ENCODE measurements at regions not wholly inside any gene's neighbourhood (a gene's known extent, or its start where the extent isn't known, plus 50 kb on each side); places are given as distances from the start of the nearest gene placed in this dataset.

DNA sequence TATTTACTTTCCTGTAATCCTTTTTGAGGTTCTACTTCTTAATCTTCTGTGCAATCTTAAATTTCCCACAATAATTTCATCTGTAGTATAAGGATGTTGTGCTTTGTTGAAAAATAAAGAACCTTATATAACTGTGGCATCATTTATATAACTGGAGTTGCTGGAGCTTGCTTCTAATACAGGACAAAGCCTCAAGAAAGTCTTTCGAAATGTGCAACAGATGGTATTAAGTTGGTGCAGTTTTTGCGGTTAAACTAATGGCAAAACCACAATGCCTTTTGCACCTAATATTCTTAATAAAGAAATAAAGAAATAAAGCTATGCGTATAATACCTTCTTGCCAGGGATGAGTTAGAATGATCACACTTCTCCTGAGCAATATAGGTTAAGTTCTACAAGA is 180.0 kb downstream of the KITLG start:
- Mint-ChIP-seq H3K27ac (no peak overlapping the region), H3K4me3 (no peak overlapping the region), H3K4me1 (no peaks in the 10 kb centered on the region), H3K36me3 (ENCODE audit: low read depth) (no peaks in the 10 kb centered on the region), H3K9me3 (no peaks in the 10 kb centered on the region), H3K27me3 (ENCODE audit: low read depth, poor library complexity) (peaks cover 4% of the 10 kb centered on the region)
- TF ChIP-seq, protein P1, sequence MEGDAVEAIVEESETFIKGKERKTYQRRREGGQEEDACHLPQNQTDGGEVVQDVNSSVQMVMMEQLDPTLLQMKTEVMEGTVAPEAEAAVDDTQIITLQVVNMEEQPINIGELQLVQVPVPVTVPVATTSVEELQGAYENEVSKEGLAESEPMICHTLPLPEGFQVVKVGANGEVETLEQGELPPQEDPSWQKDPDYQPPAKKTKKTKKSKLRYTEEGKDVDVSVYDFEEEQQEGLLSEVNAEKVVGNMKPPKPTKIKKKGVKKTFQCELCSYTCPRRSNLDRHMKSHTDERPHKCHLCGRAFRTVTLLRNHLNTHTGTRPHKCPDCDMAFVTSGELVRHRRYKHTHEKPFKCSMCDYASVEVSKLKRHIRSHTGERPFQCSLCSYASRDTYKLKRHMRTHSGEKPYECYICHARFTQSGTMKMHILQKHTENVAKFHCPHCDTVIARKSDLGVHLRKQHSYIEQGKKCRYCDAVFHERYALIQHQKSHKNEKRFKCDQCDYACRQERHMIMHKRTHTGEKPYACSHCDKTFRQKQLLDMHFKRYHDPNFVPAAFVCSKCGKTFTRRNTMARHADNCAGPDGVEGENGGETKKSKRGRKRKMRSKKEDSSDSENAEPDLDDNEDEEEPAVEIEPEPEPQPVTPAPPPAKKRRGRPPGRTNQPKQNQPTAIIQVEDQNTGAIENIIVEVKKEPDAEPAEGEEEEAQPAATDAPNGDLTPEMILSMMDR (IDR thresholded peaks at IDR 0.05): no peak
- no peak for DNase-seq

- no peaks in the 10 kb centered on the region for H3K9me3 Mint-ChIP-seq
Observed at GRCh38 chr12:88401155-88401554, 179.1 kb downstream of the KITLG start.

GRCh38 chr12:88406905-88407304 is 173.4 kb downstream of the KITLG start:
- H3K4me1 Mint-ChIP-seq: no peaks in the 10 kb centered on the region
- H3K4me3 Mint-ChIP-seq: no peak overlapping the region
- no peak overlapping the region for H3K27ac Mint-ChIP-seq
- H3K9me3 Mint-ChIP-seq: no peaks in the 10 kb centered on the region
- H3K36me3 Mint-ChIP-seq (ENCODE audit: low read depth): no peaks in the 10 kb centered on the region
- DNase-seq: no peak
- no peaks in the 10 kb centered on the region for H3K27me3 Mint-ChIP-seq (ENCODE audit: low read depth, poor library complexity)
- TF ChIP-seq, protein P1 (IDR thresholded peaks at IDR 0.05): no peak

More at GRCh38 chr12:88401155-88401554, 179.1 kb downstream of the KITLG start:
- Mint-ChIP-seq H3K4me3 (no peak overlapping the region), H3K27me3 (ENCODE audit: low read depth, poor library complexity) (peaks cover 3% of the 10 kb centered on the region), H3K27ac (no peak overlapping the region), H3K4me1 (no peaks in the 10 kb centered on the region), H3K36me3 (ENCODE audit: low read depth) (no peaks in the 10 kb centered on the region)
- TF ChIP-seq, protein P1 (IDR thresholded peaks at IDR 0.05): no peak
- DNase-seq: no peak

DNA sequence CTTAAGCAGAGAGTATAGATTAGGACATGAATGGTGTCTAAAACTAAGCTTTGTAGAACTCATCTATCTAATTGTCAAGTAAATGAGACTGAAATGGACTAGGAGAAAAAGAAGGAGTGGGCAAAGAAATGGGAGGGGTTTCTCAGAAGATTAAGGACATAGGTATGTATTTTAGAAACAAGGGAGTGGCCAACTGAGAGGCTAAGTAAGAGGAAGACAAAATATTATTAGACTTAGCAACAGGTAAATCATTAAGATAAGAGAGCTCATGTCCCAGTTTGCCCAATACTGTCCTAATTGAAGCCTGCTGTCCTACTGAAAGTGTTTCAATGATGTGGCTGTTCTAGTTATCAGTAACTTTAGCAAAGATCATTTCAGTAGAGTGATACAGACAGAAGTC is 171.4 kb downstream of the KITLG start:
- no peaks in the 10 kb centered on the region for H3K27me3 Mint-ChIP-seq (ENCODE audit: low read depth, poor library complexity)
- H3K9me3 Mint-ChIP-seq: no peaks in the 10 kb centered on the region
- peaks cover 3% of the 10 kb centered on the region for H3K4me1 Mint-ChIP-seq
- H3K4me3 Mint-ChIP-seq: no peak overlapping the region
- H3K27ac Mint-ChIP-seq: no peak overlapping the region
- no peak for DNase-seq
- TF ChIP-seq, protein P1 (IDR thresholded peaks at IDR 0.05): no peak
- H3K36me3 Mint-ChIP-seq (ENCODE audit: low read depth): no peaks in the 10 kb centered on the region

DNA sequence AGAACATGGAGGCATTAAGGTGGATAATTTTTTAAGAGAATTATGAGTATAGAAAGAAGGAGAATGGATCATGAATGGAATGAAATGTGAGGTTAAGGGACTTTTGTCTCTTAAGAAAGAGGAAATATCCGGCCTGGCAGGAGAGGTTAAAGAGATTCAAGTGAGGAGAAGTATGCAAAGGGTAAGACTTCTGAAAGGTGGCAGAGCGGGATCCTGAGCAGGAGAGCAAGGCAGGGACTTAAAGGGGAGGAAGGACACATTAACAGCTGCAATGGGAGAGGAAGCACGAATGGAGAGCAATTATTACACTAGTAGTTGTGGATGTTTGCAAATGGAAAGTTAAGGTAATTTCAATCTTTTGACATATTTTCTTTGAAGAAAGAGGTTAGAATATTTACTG is 171.0 kb downstream of the KITLG start:
- Mint-ChIP-seq H3K4me1 (peaks cover 3% of the 10 kb centered on the region), H3K4me3 (no peak overlapping the region), H3K36me3 (ENCODE audit: low read depth) (no peaks in the 10 kb centered on the region), H3K9me3 (no peaks in the 10 kb centered on the region), H3K27me3 (ENCODE audit: low read depth, poor library complexity) (no peaks in the 10 kb centered on the region), H3K27ac (no peak overlapping the region)
- DNase-seq: no peak
- TF ChIP-seq, protein P1 (IDR thresholded peaks at IDR 0.05): no peak

DNA sequence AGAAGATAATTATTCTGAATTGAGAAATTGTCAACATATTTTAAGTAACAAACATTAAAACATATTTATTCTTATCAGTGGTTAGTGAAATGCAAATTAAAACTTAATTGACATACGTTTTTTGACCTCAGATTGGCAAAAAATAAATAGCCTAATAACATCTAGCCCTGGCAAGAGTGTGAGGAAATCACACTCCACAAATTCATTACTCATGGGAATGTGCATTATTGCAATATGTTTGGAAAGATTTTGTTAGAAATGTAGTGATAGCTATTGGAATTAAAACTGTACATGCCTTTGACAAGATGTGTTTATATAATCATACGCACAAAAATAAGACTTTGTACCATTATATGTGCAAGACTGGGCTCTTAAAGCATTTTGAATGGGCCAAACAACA is 168.6 kb downstream of the KITLG start:
- peaks cover 3% of the 10 kb centered on the region for H3K4me1 Mint-ChIP-seq
- no peaks in the 10 kb centered on the region for H3K9me3 Mint-ChIP-seq
- no peaks in the 10 kb centered on the region for H3K27me3 Mint-ChIP-seq (ENCODE audit: low read depth, poor library complexity)
- H3K36me3 Mint-ChIP-seq (ENCODE audit: low read depth): no peaks in the 10 kb centered on the region
- H3K27ac Mint-ChIP-seq: no peak overlapping the region
- H3K4me3 Mint-ChIP-seq: no peak overlapping the region
- TF ChIP-seq, protein P1 (IDR thresholded peaks at IDR 0.05): no peak
- no peak for DNase-seq
